HG02678 (cell line): ENCODE measurements at regions not wholly inside any gene's neighbourhood (a gene's known extent, or its start where the extent isn't known, plus 50 kb on each side); places are given as distances from the start of the nearest gene placed in this dataset.

Source experiments
- ATAC-seq: cut with Tn5 transposase; IDR thresholded peaks from one replicate; pipeline ENCODE4 v1.9.1; 2021; ENCODE audit warnings: mild to moderate bottlenecking, moderate library complexity; ENCODE audit not compliant: unreplicated experiment

- ATAC-seq, result no peak
Measured at GRCh38 chr4:33162122-33162521, 2442.0 kb downstream of the PCDH7 start.

- ATAC-seq, result no peak
Measured at GRCh38 chr4:33171873-33172525, 2451.8 kb downstream of the PCDH7 start.

- no peak for ATAC-seq
Measured at GRCh38 chr4:33176566-33176965, 2456.4 kb downstream of the PCDH7 start.

- ATAC-seq, result peak; percentile 89
Measured at GRCh38 chr4:33184657-33185290, 2464.6 kb downstream of the PCDH7 start.

DNA sequence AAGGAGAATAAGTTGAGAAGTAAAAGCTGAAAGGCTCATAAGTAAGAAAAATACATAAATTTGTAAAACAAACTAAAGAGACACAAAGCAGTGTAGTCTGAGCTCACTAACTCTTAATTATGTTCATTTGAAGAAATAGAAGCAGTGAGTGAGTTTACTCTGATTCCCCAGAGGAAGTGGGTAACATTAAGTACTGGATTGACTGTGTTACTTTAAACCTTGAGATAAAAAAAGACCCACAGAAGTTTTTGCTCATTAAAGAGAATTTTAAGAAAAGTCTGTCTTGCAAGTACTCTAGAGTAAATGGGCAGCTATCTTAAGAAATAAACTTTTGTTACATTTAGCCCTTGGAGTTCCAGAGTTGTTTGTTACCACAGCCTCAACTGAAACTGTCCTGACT lies 2466.9 kb downstream of the PCDH7 start:
- peak; percentile 47 for ATAC-seq

- ATAC-seq, result no peak
Measured at GRCh38 chr4:33188733-33189132, 2468.6 kb downstream of the PCDH7 start.

DNA sequence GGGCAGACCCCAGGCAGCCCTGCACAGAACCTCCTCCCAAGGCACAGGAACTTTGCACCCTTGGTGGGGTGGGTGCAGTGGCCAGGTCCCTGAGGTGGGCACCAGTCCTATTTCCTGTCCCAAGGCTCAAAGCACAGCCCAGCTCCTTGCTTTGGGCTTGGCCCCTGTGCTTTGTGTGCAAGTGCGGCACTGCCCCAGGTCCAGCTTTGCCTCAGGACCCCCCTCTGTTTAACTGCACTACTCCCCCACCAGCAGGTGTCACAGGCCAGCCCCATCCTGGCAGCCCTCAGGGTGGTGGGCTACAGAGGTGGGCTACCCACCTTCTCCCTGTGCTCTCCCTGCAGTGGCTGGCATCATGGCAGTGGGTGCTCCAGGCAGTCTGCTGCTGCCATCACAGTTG lies 2469.0 kb downstream of the PCDH7 start:
- no peak for ATAC-seq

- ATAC-seq, result no peak
Measured at GRCh38 chr4:33193109-33193508, 2472.9 kb downstream of the PCDH7 start.

- ATAC-seq, result no peak
Measured at GRCh38 chr4:33200377-33200776, 2480.2 kb downstream of the PCDH7 start.

DNA sequence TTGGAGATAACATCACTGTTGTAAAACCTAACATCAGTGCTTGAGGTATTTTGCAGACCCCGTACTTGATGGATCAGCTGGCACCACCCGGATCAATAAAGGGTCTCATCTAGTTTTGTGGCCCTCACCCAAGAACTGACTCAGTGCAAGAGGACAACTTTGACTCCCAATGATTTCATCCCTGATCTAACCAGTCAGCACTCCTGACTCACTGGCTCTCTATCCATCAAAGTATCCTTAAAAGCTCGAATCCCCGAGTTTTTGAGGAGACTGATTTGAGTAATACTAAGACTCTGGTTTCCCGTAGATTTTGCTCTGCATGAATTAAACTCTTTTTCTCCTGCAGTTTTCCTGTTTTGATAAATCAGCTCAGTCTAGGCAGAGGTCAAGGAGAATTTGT lies 2498.1 kb downstream of the PCDH7 start:
- ATAC-seq, result no peak

- peak; percentile 80 for ATAC-seq
Measured at GRCh38 chr4:33226133-33226532, 2506.0 kb downstream of the PCDH7 start.

DNA sequence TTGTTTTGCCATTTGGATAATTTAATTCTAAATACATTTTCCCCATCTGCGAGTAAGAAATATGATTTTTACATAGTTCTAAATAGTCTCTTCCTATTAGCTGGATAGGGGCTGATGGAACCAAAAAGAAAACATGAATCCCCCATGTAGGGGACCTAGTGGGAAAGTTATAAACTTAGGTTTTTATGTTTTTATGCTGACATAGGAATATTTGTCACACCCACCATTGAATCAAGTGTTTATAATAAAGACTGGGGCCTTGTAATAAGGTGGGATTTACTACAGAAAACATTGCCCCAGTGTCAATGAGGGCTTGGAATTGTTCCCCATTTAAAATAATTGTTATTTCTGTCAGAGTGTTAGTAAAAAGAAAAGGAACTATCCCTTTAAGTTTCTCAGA lies 2506.6 kb downstream of the PCDH7 start:
- no peak for ATAC-seq

GRCh38 chr4:33255094-33255493 lies 2534.9 kb downstream of the PCDH7 start:
- ATAC-seq, result no peak

- ATAC-seq, result no peak
Measured at GRCh38 chr4:33255507-33255906, 2535.3 kb downstream of the PCDH7 start.

GRCh38 chr4:33262824-33263223 lies 2542.7 kb downstream of the PCDH7 start:
- no peak for ATAC-seq

GRCh38 chr4:33268776-33269175 lies 2548.6 kb downstream of the PCDH7 start:
- ATAC-seq, result no peak

- ATAC-seq, result no peak
Measured at GRCh38 chr4:33270403-33270802, 2550.2 kb downstream of the PCDH7 start.

GRCh38 chr4:33272722-33273121 lies 2552.6 kb downstream of the PCDH7 start:
- ATAC-seq, result no peak

- no peak for ATAC-seq
Measured at GRCh38 chr4:33283818-33284217, 2563.6 kb downstream of the PCDH7 start.

DNA sequence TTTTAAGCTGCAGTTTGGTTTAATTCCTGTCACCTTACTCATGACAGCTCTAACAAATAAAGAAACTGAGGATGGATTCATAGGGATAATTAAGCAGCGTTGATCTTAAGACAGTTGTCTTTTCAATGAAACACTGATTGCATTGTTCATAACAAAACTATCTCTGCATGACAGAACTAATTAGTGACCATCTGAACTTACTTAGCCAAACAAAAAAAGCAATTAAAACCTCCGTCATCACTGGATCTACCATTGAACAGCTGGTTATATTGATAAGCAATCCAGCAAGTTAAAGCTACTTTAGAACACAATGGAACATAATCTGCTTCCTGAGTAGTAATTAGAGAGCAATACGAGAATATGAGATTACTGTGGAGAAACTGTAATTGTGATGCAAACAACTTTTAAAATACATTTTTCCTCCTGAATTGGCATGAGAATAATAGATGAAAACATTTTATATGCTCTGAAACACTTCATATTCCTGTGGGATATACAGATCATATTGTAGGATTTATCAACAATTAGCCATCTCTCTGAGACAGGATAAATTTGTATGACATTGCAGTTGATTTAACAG lies 2576.8 kb downstream of the PCDH7 start:
- ATAC-seq, result no peak

GRCh38 chr4:33302321-33302720 lies 2582.2 kb downstream of the PCDH7 start:
- no peak for ATAC-seq

- no peak for ATAC-seq
Measured at GRCh38 chr4:33306131-33306530, 2586.0 kb downstream of the PCDH7 start.
